Tibial nerve (tissue), 4 donors: ENCODE measurements at regions not wholly inside any gene's neighbourhood (a gene's known extent, or its start where the extent isn't known, plus 50 kb on each side); places are given as distances from the start of the nearest gene placed in this dataset.

Experiments used
- EP300 ChIP-seq, 2 donors: sonication (generic); formaldehyde crosslinking; IDR thresholded peaks; one replicate each; pipeline ENCODE4 v1.6.1; 2017; ENCODE audit warnings: antibody characterized with exemption in 2 of 2, mild to moderate bottlenecking in 1 of 2
- POLR2A ChIP-seq, 2 donors: fragments of 450-650 bp; IDR thresholded peaks; one replicate each; pipeline ENCODE4 v1.6.1; 2017; ENCODE audit warnings: antibody characterized with exemption in 2 of 2, mild to moderate bottlenecking in 2 of 2, moderate library complexity in 2 of 2
- TF ChIP-seq, protein P1 (sequence below), 5 experiments: fragments of 200-600 bp in 3 of 5; fragments of 450-650 bp in 2 of 5; sonication (generic) in 3 of 5; IDR thresholded peaks; one replicate each; pipeline ENCODE4 v1.5.1; 2016 to 2019; ENCODE audit warnings: antibody characterized with exemption in 5 of 5, mild to moderate bottlenecking in 3 of 5, moderate library complexity in 2 of 5

GRCh38 chr13:78404846-78405360 is 198.4 kb downstream of the POU4F1 start:
- TF ChIP-seq, protein P1, sequence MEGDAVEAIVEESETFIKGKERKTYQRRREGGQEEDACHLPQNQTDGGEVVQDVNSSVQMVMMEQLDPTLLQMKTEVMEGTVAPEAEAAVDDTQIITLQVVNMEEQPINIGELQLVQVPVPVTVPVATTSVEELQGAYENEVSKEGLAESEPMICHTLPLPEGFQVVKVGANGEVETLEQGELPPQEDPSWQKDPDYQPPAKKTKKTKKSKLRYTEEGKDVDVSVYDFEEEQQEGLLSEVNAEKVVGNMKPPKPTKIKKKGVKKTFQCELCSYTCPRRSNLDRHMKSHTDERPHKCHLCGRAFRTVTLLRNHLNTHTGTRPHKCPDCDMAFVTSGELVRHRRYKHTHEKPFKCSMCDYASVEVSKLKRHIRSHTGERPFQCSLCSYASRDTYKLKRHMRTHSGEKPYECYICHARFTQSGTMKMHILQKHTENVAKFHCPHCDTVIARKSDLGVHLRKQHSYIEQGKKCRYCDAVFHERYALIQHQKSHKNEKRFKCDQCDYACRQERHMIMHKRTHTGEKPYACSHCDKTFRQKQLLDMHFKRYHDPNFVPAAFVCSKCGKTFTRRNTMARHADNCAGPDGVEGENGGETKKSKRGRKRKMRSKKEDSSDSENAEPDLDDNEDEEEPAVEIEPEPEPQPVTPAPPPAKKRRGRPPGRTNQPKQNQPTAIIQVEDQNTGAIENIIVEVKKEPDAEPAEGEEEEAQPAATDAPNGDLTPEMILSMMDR (IDR thresholded peaks at IDR 0.05): no peak
- TF ChIP-seq EP300 (IDR thresholded peaks at IDR 0.05): no peak
- TF ChIP-seq POLR2A (IDR thresholded peaks at IDR 0.05): no peak
